ENCODE measurements at regions not wholly inside any gene's neighbourhood (a gene's known extent, or its start where the extent isn't known, plus 50 kb on each side); places are given as distances from the start of the nearest gene placed in this dataset.

- DNase-seq, result peak; percentile 9
Measured at GRCh38 chr21:22961258-22961657, 1963.0 kb downstream of the NCAM2 start.

DNA sequence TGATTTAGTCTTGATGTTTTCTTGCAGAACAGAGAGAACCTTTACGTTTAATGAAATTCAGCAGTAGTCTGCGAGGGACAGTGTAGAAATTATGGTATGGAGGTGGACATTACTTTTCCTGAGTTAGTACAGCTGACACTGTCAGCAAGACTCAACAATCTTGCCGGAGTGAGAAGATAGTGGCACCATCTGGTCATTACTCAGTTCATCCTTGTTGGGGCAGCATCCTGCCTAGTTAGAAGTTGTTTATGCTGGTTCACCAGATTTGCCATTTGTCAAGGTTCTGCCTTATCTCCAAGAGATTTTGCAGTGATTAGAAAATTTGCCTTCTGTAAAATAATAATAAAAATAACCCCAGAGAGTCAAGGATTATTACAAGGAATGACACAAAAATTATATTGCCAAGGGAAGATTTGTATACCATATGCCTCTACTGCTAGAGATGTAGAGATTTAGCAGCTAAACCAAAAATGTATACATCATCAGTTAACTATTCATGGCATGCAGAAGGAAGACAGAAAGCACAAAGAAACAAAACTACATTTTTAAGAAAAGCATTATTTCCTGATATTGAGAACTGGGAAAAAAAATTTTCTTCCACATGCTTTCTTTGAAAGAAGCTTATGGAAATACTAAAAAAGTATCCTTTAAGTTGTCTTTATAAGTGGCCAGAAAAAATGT is 1967.4 kb downstream of the NCAM2 start:
- DNase-seq, result no peak

GRCh38 chr21:22981819-22982218 is 1983.6 kb downstream of the NCAM2 start:
- DNase-seq, result no peak

GRCh38 chr21:22993144-22993543 is 1994.9 kb downstream of the NCAM2 start:
- DNase-seq, result no peak

- DNase-seq, result no peak
Measured at GRCh38 chr21:22993822-22994574, 1995.8 kb downstream of the NCAM2 start.

- DNase-seq, result no peak
Measured at GRCh38 chr21:23003951-23004350, 2005.7 kb downstream of the NCAM2 start.

- DNase-seq, result no peak
Measured at GRCh38 chr21:23008601-23009202, 2010.5 kb downstream of the NCAM2 start.

- DNase-seq, result no peak
Measured at GRCh38 chr21:23009360-23009759, 2011.2 kb downstream of the NCAM2 start.

- peak; percentile 28 for DNase-seq
Measured at GRCh38 chr21:23014021-23014420, 2015.8 kb downstream of the NCAM2 start.

DNA sequence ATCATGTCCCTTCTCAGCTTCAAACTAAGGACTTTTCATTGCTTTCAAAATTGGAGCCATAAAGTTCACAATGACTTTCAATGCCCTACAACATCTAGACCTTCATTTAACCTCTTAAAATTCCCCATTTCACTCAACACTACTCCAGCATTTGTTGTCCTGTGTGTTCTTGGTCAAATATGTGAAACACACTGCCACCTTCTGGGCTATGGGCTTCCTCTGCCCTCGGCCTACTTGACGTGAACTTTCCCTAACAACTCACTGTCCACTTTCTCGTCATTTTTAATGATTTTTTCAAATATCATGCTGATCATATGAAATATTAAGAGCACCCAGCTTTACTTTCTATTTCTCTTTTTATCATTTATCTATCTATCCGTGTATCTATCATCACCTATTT is 2018.4 kb downstream of the NCAM2 start:
- DNase-seq, result no peak

DNA sequence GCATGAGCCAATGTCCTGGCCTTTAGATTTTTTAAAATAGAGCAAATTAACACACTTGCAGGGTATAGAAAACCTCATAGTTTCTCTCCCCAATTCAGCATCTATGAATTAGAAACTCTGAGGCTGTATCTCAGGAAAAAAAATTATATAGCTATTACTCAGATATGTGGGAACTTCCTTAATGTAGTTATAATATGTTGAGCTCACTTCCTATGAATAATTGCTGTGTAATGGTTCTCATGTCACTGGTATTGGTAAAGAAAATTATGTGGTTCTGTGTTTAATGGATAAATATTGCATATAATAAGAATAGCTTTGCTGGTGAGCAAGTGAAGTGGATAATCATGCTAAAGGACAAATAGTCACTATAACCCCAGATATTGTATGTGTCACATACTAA is 2019.8 kb downstream of the NCAM2 start:
- DNase-seq, result no peak

- DNase-seq, result no peak
Measured at GRCh38 chr21:23020969-23021368, 2022.8 kb downstream of the NCAM2 start.

- no peak for DNase-seq
Measured at GRCh38 chr21:23021481-23021880, 2023.3 kb downstream of the NCAM2 start.

DNA sequence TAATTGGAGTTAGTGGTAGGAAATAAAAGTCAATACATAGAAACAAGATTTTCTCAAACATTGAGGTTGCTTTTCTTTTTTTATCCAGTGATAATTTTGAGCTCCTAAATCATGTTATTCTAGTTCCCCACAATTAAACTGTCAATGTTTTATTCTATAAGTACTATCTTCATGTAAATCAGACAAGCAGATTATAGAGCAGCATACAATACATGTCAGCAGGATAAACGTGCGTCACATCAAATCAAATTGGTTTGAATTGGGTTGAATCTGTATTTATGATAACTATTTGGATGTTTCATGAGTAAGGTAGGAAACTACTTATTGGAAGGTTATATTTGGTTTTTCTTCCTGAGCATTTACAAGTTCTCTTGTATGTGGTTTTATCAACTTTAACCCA is 2028.7 kb downstream of the NCAM2 start:
- no peak for DNase-seq

- no peak for DNase-seq
Measured at GRCh38 chr21:23039846-23040245, 2041.6 kb downstream of the NCAM2 start.

- peak; percentile 4 for DNase-seq
Measured at GRCh38 chr21:23045955-23046354, 2047.7 kb downstream of the NCAM2 start.

GRCh38 chr21:23067672-23068071 is 2069.5 kb downstream of the NCAM2 start:
- no peak for DNase-seq

DNA sequence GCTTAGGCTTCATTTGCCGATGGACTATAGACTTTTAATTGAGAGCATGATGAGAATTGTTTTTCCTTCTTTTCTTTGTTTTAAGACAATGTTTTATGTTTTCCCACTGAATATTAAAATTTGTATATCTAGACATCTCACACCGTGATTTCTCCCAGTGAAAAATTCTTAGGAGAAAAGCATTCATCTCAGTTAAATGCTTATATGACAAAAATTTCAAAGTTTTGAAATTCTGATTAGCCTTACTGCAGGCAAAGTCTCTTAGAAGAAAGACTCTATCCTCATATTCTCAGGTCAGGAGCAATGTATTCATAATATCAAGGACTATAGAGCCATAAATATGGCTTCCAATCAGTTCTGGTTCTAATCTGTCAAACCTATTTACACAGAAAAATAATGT is 2085.0 kb downstream of the NCAM2 start:
- no peak for DNase-seq

- DNase-seq, result no peak
Measured at GRCh38 chr21:23093259-23093658, 2095.1 kb downstream of the NCAM2 start.

DNA sequence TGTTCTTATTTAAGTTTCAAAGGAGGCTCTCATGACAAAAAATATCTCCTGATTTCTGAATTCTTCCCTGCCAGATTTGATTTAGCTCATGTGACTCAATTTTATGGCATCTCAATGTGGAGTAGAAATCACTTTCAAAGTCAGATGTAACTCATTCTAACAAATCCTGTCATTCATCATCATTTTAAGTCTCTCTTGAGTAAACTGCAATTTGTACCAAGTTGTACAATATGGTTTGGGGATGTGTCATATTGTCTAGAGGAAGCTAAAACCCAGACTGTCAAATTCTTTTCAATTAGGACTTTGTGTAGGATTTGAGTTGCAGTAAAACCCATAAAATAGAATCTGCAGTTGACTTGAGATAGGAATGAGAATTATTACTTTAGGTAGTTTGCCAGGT is 2101.0 kb downstream of the NCAM2 start:
- no peak for DNase-seq

DNA sequence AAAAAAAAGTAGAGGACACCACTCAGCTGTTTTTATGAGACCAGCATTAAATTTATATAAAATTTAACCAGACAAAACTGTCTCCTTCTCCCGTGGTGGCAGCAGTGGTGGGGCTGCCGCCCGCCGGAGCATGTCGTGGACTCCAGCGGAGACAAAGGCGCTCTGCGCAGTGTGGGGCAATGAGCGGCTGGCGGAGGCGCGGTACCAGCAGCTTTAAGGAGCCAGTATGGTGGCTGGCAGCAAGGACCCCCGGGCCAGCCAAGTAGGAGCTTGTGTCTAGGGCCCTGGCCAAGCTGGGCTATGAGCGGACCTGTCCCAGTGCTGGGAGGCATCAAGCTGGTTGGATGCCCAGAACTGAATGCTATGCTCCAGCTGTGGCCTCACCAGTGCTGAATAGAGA is 2102.9 kb downstream of the NCAM2 start:
- no peak for DNase-seq

DNA sequence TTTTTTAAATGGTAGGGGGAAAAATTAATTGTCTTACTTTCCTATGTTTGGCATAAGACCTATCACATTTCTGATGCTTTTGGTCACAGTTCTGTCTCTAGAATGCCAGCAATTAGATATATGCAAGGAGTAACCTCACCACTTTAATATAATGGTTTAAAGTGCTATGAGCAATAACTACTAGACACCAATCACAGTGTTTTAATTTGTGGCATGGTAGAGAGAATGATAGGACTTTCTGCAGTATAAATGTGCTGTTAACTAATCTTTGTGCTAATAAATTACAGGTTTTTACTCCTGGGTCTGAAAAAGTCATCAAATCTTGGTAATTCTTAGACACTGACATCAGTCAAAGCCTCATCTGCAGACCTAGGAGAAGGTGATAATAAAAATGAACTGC is 2110.3 kb downstream of the NCAM2 start:
- DNase-seq, result no peak

DNA sequence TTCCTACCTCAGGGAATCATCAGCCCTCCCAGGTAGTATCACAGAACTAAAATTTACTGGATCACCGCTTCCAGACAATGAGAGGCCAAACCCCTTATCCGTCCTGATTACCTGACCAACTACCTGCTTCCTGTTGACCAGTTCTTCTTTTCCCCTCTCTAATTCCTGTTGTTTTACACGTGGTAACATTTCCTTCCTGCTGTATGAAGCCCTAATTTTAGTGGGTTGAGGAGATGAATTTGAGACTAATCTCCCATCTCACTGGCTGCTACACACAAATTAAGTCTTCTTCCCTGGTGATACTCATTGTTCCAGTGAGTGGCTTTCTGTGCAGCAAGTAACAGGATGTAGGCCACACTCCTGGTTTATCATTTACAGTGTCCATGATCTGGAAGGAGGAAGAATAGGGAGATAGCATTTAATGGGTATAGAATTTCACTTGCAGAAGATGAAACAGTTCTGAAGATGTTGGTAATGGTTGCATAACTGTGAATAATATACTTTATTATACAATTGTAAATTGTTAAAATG is 2112.9 kb downstream of the NCAM2 start:
- DNase-seq, result no peak

DNA sequence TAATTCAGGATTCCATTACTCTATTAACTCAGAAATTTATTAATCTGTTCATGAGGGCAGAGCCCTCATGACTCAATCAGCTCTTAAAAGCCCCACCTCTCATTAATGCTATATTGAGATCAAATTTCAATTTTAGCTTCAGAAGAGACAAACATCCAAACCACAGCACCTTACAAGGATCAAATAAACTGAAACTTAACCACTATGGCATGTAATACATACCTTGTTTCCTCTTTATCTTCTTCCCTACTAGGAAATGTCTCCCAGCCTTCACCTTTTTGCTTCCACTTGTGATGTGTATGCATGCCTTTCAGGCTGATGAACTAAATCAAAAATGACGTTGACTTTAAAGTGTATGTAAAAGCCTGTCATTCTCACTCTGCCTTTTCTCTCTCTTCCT is 2121.3 kb downstream of the NCAM2 start:
- DNase-seq, result no peak
